ENCODE measurements at regions not wholly inside any gene's neighbourhood (a gene's known extent, or its start where the extent isn't known, plus 50 kb on each side); places are given as distances from the start of the nearest gene placed in this dataset.

GRCh38 chr10:64497306-64497705 is 976.1 kb downstream of the REEP3 start:
- TF ChIP-seq CTCF (IDR thresholded peaks at IDR 0.05) (no peak), POLR2A (IDR thresholded peaks at IDR 0.05) (no peak), POLR2AphosphoS5 (IDR thresholded peaks at IDR 0.05) (no peak)
